ENCODE measurements at regions not wholly inside any gene's neighbourhood (a gene's known extent, or its start where the extent isn't known, plus 50 kb on each side); places are given as distances from the start of the nearest gene placed in this dataset.

- Histone ChIP-seq H2BK5ac (ENCODE audit: low read depth, low read length, poor library complexity, severe bottlenecking) (no peak overlapping the region), H3K23ac (ENCODE audit: low read length in 2 of 2) (no peak overlapping the region), H3K4me1 (ENCODE audit: control insufficient read depth, insufficient read depth, low read depth, low read length) (peaks cover 14% of the 10 kb centered on the region), H3K14ac (ENCODE audit: low read length in 2 of 2) (no peak overlapping the region), H2BK12ac (ENCODE audit: low read length in 2 of 2) (peak overlapping the region; percentile 81 to 97), H2BK15ac (ENCODE audit: low read depth, poor library complexity, severe bottlenecking) (no peak overlapping the region), H2AFZ (ENCODE audit: low read depth, low read length) (no peak overlapping the region), H2BK120ac (ENCODE audit: low read depth, low read length) (no peak overlapping the region), H3K9me3 (ENCODE audit: control insufficient read depth, low read length) (no peaks in the 10 kb centered on the region), H4K91ac (ENCODE audit: low read length) (peak overlapping the region; percentile 65), H3K18ac (ENCODE audit: low read depth in 1 of 2, low read length in 2 of 2) (peak overlapping the region in 1 of 2 experiments; percentile 67), H3K36me3 (ENCODE audit: control insufficient read depth in 1 of 2, insufficient read depth in 2 of 2, low read depth in 1 of 2, low read length in 2 of 2) (no peaks in the 10 kb centered on the region), H3K4me3 (ENCODE audit: insufficient read depth in 1 of 2, low read depth in 1 of 2, low read length in 2 of 2) (no peak overlapping the region), H3K4me2 (ENCODE audit: low read length, poor library complexity, severe bottlenecking) (no peak overlapping the region), H3K27me3 (ENCODE audit: control insufficient read depth in 1 of 2, insufficient read depth in 1 of 2, low read length in 2 of 2) (peaks cover 0 to 47% of the 10 kb centered on the region in 2 experiments), H4K8ac (ENCODE audit: low read length) (peak overlapping the region; percentile 41), H2AK5ac (ENCODE audit: low read length, severe bottlenecking) (peak overlapping the region; percentile 70), H3K79me1 (replicated peaks; ENCODE audit: low read length, poor library complexity, severe bottlenecking) (no peaks in the 10 kb centered on the region), H3K9ac (ENCODE audit: low read length) (no peak overlapping the region), H3K4ac (ENCODE audit: low read depth in 1 of 2, low read length in 2 of 2) (peak overlapping the region; percentile 7 to 52), H3K27ac (ENCODE audit: low read length, poor library complexity, severe bottlenecking) (no peak overlapping the region)
- DNase-seq = no peak
- 94% methylated on average over 4 of the region's 5 CpGs for whole genome bisulfite sequencing
These were observed 546.9 kb downstream of the MIAT start for GRCh38 chr22:27204280-27204679.

GRCh38 chr22:27204817-27205216 lies 547.4 kb downstream of the MIAT start:
- Histone ChIP-seq H3K4ac (ENCODE audit: low read depth in 1 of 2, low read length in 2 of 2) (peak overlapping the region in 1 of 2 experiments; percentile 24), H3K23ac (ENCODE audit: low read length in 2 of 2) (no peak overlapping the region), H3K36me3 (ENCODE audit: control insufficient read depth in 1 of 2, insufficient read depth in 2 of 2, low read depth in 1 of 2, low read length in 2 of 2) (no peaks in the 10 kb centered on the region), H3K4me2 (ENCODE audit: low read length, poor library complexity, severe bottlenecking) (no peak overlapping the region), H3K9me3 (ENCODE audit: control insufficient read depth, low read length) (no peaks in the 10 kb centered on the region), H3K79me1 (replicated peaks; ENCODE audit: low read length, poor library complexity, severe bottlenecking) (no peaks in the 10 kb centered on the region), H3K14ac (ENCODE audit: low read length in 2 of 2) (no peak overlapping the region), H3K9ac (ENCODE audit: low read length) (no peak overlapping the region), H3K4me1 (ENCODE audit: control insufficient read depth, insufficient read depth, low read depth, low read length) (peaks cover 14% of the 10 kb centered on the region), H2AFZ (ENCODE audit: low read depth, low read length) (no peak overlapping the region), H2BK5ac (ENCODE audit: low read depth, low read length, poor library complexity, severe bottlenecking) (no peak overlapping the region), H2BK15ac (ENCODE audit: low read depth, poor library complexity, severe bottlenecking) (no peak overlapping the region), H3K27ac (ENCODE audit: low read length, poor library complexity, severe bottlenecking) (no peak overlapping the region), H4K8ac (ENCODE audit: low read length) (no peak overlapping the region), H4K91ac (ENCODE audit: low read length) (no peak overlapping the region), H3K18ac (ENCODE audit: low read depth in 1 of 2, low read length in 2 of 2) (no peak overlapping the region), H2AK5ac (ENCODE audit: low read length, severe bottlenecking) (peak overlapping the region; percentile 23), H2BK120ac (ENCODE audit: low read depth, low read length) (peak overlapping the region; percentile 67), H3K27me3 (ENCODE audit: control insufficient read depth in 1 of 2, insufficient read depth in 1 of 2, low read length in 2 of 2) (peaks cover 0 to 47% of the 10 kb centered on the region in 2 experiments), H2BK12ac (ENCODE audit: low read length in 2 of 2) (no peak overlapping the region), H3K4me3 (ENCODE audit: insufficient read depth in 1 of 2, low read depth in 1 of 2, low read length in 2 of 2) (no peak overlapping the region)
- no peak for DNase-seq
- 80% methylated on average over 4 of the region's 4 CpGs for WGBS

- Histone ChIP-seq H2BK15ac (ENCODE audit: low read depth, poor library complexity, severe bottlenecking) (peak overlapping the region; percentile 50), H3K27ac (ENCODE audit: low read length, poor library complexity, severe bottlenecking) (peak overlapping the region; percentile 40), H4K91ac (ENCODE audit: low read length) (peak overlapping the region; percentile 20), H3K23ac (ENCODE audit: low read length in 2 of 2) (no peak overlapping the region), H3K4me2 (ENCODE audit: low read length, poor library complexity, severe bottlenecking) (no peak overlapping the region), H3K79me1 (replicated peaks; ENCODE audit: low read length, poor library complexity, severe bottlenecking) (no peaks in the 10 kb centered on the region), H3K18ac (ENCODE audit: low read depth in 1 of 2, low read length in 2 of 2) (peak overlapping the region in 1 of 2 experiments; percentile 52), H2BK12ac (ENCODE audit: low read length in 2 of 2) (peak overlapping the region; percentile 4 to 80), H3K27me3 (ENCODE audit: control insufficient read depth in 1 of 2, insufficient read depth in 1 of 2, low read length in 2 of 2) (peaks cover 0 to 50% of the 10 kb centered on the region in 2 experiments), H3K14ac (ENCODE audit: low read length in 2 of 2) (no peak overlapping the region), H3K9me3 (ENCODE audit: control insufficient read depth, low read length) (no peaks in the 10 kb centered on the region), H3K4me3 (ENCODE audit: insufficient read depth in 1 of 2, low read depth in 1 of 2, low read length in 2 of 2) (no peak overlapping the region), H3K4me1 (ENCODE audit: control insufficient read depth, insufficient read depth, low read depth, low read length) (peaks cover 14% of the 10 kb centered on the region), H3K9ac (ENCODE audit: low read length) (no peak overlapping the region), H2AFZ (ENCODE audit: low read depth, low read length) (no peak overlapping the region), H4K8ac (ENCODE audit: low read length) (no peak overlapping the region), H2BK5ac (ENCODE audit: low read depth, low read length, poor library complexity, severe bottlenecking) (no peak overlapping the region), H3K36me3 (ENCODE audit: control insufficient read depth in 1 of 2, insufficient read depth in 2 of 2, low read depth in 1 of 2, low read length in 2 of 2) (no peaks in the 10 kb centered on the region), H3K4ac (ENCODE audit: low read depth in 1 of 2, low read length in 2 of 2) (peak overlapping the region in 1 of 2 experiments; percentile 27), H2BK120ac (ENCODE audit: low read depth, low read length) (peak overlapping the region; percentile 39), H2AK5ac (ENCODE audit: low read length, severe bottlenecking) (peak overlapping the region; percentile 43)
- DNase-seq = no peak
- 79% methylated on average over 9 of the region's 9 CpGs for WGBS
These were observed 548.3 kb downstream of the MIAT start for GRCh38 chr22:27205492-27206373.

GRCh38 chr22:27206374-27207133 lies 549.2 kb downstream of the MIAT start:
- Histone ChIP-seq H3K4me1 (ENCODE audit: control insufficient read depth, insufficient read depth, low read depth, low read length) (peaks cover 14% of the 10 kb centered on the region), H2BK12ac (ENCODE audit: low read length in 2 of 2) (peak overlapping the region; percentile 59 to 67), H2AFZ (ENCODE audit: low read depth, low read length) (no peak overlapping the region), H3K27me3 (ENCODE audit: control insufficient read depth in 1 of 2, insufficient read depth in 1 of 2, low read length in 2 of 2) (peaks cover 0 to 59% of the 10 kb centered on the region in 2 experiments), H3K18ac (ENCODE audit: low read depth in 1 of 2, low read length in 2 of 2) (peak overlapping the region in 1 of 2 experiments; percentile 52), H3K14ac (ENCODE audit: low read length in 2 of 2) (no peak overlapping the region), H3K27ac (ENCODE audit: low read length, poor library complexity, severe bottlenecking) (peak overlapping the region; percentile 40), H2BK15ac (ENCODE audit: low read depth, poor library complexity, severe bottlenecking) (peak overlapping the region; percentile 50), H4K8ac (ENCODE audit: low read length) (no peak overlapping the region), H3K4me3 (ENCODE audit: insufficient read depth in 1 of 2, low read depth in 1 of 2, low read length in 2 of 2) (no peak overlapping the region), H2BK5ac (ENCODE audit: low read depth, low read length, poor library complexity, severe bottlenecking) (no peak overlapping the region), H3K9me3 (ENCODE audit: control insufficient read depth, low read length) (no peaks in the 10 kb centered on the region), H3K9ac (ENCODE audit: low read length) (no peak overlapping the region), H3K79me1 (replicated peaks; ENCODE audit: low read length, poor library complexity, severe bottlenecking) (no peaks in the 10 kb centered on the region), H2AK5ac (ENCODE audit: low read length, severe bottlenecking) (peak overlapping the region; percentile 53), H2BK120ac (ENCODE audit: low read depth, low read length) (peak overlapping the region; percentile 71), H4K91ac (ENCODE audit: low read length) (no peak overlapping the region), H3K23ac (ENCODE audit: low read length in 2 of 2) (no peak overlapping the region), H3K4me2 (ENCODE audit: low read length, poor library complexity, severe bottlenecking) (no peak overlapping the region), H3K4ac (ENCODE audit: low read depth in 1 of 2, low read length in 2 of 2) (peak overlapping the region in 1 of 2 experiments; percentile 60), H3K36me3 (ENCODE audit: control insufficient read depth in 1 of 2, insufficient read depth in 2 of 2, low read depth in 1 of 2, low read length in 2 of 2) (no peaks in the 10 kb centered on the region)
- 89% methylated on average over 4 of the region's 4 CpGs for WGBS
- no peak for DNase-seq
